Lower leg skin (tissue), 3 donors: ENCODE measurements at regions not wholly inside any gene's neighbourhood (a gene's known extent, or its start where the extent isn't known, plus 50 kb on each side); places are given as distances from the start of the nearest gene placed in this dataset.

Experiments
- CTCF ChIP-seq, 3 donors: fragments of 450-650 bp; IDR thresholded peaks; one replicate each; pipeline ENCODE4 v1.5.1; 2016; ENCODE audit warnings: antibody characterized with exemption in 3 of 3, mild to moderate bottlenecking in 3 of 3, moderate library complexity in 2 of 3
- POLR2A ChIP-seq, 2 donors: fragments of 450-650 bp; IDR thresholded peaks; one replicate each; pipeline ENCODE4 v1.6.1; 2016 to 2017; ENCODE audit warnings: antibody characterized with exemption in 2 of 2, mild to moderate bottlenecking in 1 of 2, moderate library complexity in 1 of 2

DNA sequence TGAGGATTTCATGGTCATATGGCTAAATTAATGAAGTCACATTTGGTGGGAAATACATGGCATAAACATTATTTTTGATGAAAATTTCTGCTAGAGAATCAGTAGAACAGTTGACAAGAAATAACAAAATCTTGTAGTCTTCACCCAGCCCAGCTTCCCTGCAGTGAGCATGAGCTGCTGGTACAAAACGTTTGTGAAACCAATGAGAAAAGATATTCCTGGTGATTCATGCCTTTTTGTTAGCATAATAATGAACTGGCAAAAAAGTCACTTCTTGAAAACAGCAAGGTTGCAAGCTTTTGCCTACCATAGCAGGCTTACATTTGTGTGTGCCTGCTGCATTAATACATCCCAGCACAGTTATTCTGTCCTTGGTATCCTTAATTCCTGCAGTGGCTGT, 475.9 kb upstream of the HTR2A start:
- no peak for TF ChIP-seq CTCF (IDR thresholded peaks at IDR 0.05)
- TF ChIP-seq POLR2A (IDR thresholded peaks at IDR 0.05): no peak
